Skeletal muscle cell (primary cell): ENCODE measurements at regions not wholly inside any gene's neighbourhood (a gene's known extent, or its start where the extent isn't known, plus 50 kb on each side); places are given as distances from the start of the nearest gene placed in this dataset.

ENCODE experiments used
- DNase-seq: peaks from one replicate; pipeline ENCODE4 v3.0.0-alpha.2; 2010; ENCODE audit warnings: low read depth
- H3K4me3 ChIP-seq: 2 replicates; pipeline ENCODE4 v1.5.1; 2011; ENCODE audit warnings: low read depth, mild to moderate bottlenecking, control low read depth, low read length, moderate library complexity

DNA sequence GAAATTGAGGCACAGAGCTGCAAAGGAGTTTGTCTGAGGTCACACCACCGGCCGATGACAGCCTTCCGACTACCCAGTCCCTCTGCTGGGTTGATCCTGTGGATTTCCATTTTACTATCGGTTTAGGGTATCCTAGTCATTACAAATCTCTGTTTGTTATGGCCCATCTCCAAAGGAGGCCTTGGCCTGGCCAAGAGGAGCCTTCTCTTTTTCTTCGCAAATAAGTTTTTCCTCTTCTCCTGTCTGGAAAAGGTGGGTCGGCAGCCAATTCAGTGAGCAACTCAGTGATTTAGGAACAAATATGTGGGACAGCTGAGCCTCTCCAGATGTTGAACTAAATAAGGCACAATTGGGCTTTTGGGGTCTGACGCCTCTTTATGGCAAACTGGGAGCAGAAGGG, 169.2 kb upstream of the RBPJ start:
- no peak overlapping the region for H3K4me3 ChIP-seq
- DNase-seq: no peak

DNA sequence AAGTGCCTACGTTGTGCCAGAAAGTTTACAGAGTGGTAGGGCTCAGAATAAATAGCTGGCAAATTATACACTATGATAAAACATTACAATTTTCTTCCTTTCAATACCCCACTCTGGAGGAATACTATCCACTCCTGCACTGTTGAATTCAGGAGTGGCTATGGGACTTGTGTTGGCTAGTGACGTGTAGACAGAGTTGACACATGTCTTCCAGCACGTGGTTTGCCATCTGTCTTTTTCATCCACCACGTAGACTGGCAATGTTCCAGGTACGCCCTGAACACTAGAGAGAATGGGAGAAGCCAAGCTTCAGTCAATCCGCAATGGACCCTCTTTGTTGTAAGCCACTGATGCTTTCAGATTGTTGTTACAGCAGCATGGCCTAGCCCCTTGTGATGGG, 168.8 kb upstream of the RBPJ start:
- no peak for DNase-seq
- no peak overlapping the region for H3K4me3 ChIP-seq

DNA sequence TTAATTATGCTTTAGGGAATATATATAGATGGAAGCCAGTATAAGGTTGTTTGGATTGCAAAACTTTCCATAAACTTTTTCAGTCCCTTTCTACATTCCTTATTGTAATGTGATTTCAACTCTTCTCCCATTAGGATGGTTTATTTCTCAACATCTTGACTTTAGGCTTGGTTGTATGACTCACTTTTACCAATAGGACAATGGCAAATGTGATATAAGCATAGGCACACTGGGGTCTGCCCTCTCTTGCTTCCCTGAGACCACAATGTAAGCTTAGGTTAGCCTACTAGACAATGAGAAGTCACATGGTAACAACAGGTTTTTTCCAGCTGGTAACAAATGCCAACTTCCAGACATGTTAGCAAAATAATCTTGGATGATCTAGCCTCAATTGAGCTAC, 163.3 kb upstream of the RBPJ start:
- no peak for DNase-seq
- no peak overlapping the region for H3K4me3 ChIP-seq

DNA sequence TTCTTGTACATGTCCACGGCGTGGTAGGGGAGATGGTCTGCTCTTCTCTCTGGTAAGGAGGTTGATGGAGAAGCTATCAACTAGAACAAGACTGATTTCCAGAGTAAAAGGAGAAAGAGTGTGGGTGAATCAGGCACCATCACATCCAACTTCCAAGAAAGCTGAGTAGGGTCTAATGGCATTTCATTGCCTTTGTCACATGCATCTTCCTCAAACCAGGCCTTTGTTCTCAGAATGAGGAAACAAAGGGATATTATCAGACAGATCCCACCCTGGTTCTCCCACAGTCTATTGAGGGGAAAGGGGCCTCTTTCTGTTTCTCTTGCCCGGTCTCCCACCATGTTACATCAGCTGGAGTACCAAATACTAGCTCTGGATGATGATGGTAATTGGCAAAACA, 160.2 kb upstream of the RBPJ start:
- no peak for DNase-seq
- H3K4me3 ChIP-seq: no peak overlapping the region

DNA sequence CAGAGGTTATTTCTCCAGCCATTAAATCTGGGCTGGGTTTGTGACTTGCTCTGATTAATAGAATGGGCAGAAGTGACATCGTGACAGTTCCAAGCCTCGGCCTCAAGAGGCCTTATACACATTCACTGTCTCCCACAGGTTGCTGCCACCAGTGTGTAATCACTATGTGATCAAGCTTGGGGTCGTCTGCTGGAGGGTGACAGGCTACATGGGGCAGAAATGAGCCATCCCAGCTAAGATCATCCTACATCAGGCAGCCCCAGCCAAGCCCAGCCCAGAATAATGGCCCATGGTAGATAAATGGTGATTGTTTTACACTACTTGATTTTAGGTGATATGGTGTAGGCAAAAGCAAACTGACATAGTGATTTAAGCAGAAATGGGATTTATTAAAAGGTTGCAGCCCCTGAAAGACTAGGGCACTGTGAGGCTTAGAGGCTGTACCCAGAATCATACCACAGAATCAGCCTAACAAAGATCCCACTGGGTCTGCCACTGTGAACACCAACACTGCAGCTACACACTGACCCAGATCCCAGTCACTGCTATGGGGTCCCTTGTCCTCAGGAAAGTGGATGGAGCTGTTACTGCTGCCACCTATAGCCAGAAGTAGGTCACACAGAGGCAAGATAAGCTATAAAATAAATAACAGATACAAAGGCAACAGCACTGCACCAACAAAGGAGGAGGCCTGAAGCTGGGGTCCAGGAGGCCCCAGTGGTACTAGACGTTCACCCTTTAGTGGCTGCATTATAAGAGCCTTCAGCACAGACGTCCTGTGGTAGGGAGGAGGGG, 159.6 kb upstream of the RBPJ start:
- no peak for DNase-seq

DNA sequence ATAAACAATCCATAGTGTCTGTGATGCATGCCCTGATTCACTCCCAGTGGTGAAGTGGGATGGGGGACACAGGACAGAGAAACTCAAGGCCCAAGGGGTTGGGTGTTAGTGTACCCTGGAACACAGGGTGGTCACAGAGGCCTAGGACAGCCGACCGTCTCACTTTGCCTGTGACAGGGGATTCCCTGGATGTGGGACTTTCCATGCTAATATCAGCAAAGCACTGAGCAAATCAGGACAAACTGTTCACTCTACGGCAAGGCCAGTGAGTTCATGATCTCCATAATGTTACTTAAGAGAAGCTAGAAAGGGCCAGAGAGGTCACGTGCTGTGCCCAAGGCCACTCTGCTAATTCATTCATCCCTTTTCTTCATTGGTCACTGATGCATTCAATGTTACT, 158.7 kb upstream of the RBPJ start:
- no peak for DNase-seq
- no peak overlapping the region for H3K4me3 ChIP-seq

More for the DNA sequence above, 159.6 kb upstream of the RBPJ start:
- no peak overlapping the region for H3K4me3 ChIP-seq

DNA sequence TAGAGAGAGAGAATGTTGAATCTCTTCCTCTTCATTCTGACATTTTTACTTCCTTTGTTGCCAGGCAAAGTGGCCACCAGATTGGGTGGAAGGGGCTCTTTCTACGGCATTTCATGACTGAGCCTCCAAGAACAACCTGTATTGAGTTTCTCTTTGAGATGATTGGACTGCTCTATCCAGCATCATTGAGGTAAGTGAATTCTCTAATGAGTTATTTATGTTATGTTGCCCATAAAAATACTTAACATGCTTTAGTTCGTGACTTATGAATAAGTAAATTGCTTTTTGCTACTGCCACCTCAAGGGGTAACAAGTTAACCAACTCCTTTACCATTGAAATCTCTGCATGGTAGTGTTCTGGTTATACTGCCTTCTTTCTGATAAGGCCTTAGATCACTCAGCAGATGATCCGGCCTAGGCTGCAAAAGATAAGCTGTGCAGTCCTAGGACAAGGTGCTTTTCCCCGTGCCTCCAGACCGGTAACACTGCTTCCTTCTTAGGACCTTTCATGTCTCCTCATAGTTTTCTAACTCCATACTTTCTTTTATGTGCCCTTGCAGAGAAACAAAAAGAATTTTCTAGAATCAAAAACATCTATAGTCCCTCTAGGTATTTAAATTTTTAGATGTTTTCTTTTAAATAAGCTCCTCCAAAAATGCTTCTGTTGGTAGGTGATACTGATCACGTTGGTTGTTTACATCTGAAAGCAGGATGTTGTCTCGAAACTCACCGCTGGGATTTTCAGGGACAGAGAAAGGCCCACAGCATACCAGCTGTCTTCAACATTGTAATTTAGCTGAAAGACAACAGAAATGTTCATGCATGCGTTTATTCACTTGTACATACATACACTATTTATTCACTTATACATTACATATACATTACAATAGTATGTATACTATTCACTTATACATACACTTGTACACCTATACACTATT, 157.1 kb upstream of the RBPJ start:
- no peak overlapping the region for H3K4me3 ChIP-seq
- no peak for DNase-seq

DNA sequence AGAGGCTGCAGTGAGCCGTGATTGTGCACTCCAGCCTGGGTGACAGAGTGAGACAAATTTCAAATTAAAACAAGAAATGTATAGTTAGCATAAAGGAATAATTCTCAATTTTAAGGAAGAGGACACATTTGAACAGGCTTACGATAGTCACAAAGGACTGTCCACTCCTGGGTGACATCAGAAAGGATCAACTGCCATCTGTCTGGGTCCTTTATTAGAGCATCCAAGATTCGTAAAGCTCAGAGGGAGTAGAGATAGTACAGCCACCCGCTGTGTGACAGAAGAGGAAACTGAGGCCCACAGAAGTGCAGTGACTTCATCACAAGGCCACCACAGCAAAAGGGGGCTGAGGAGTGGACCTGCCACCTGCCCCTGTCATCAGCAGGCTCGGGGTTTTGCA, 149.3 kb upstream of the RBPJ start:
- H3K4me3 ChIP-seq: no peak overlapping the region
- DNase-seq: no peak

DNA sequence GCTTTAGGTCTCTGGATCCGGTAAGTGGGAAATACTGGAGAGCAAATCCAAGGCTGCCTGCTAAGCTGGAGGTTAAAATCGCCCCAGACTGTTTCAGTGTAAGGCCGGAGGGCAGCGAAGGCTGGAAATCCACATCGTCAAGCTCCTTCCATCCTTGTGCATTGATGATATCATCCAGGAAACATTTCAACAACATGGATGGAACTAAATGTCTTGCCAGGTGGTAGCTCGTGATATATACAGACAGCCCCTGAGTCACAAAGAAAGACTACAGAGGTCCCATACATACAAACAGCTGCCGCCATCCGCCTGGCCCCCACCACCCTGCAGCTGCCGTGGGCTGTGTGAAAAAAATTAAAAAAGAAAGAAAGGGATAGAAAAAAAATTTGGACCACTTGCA, 148.9 kb upstream of the RBPJ start:
- DNase-seq: peak; percentile 95
- no peak overlapping the region for H3K4me3 ChIP-seq

DNA sequence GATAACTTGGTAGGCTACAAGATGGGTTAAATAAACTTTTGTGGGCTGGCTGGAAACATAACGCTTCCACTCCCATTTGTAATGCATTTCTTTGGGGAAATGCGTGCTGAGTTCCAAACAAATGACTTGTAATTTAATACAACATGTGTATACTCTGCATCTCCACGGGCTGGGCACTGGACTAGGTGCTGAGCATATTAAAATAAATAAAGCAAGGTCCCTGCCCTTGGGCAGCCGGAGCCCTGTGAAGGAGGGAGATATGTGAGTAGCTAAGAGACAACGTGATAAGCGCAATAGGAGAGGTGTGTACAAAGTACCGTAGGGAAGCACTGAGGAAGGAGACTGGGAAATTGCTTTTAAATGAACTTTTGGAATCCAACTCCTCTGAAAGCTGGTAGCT, 147.2 kb upstream of the RBPJ start:
- no peak overlapping the region for H3K4me3 ChIP-seq
- peak; percentile 21 for DNase-seq

DNA sequence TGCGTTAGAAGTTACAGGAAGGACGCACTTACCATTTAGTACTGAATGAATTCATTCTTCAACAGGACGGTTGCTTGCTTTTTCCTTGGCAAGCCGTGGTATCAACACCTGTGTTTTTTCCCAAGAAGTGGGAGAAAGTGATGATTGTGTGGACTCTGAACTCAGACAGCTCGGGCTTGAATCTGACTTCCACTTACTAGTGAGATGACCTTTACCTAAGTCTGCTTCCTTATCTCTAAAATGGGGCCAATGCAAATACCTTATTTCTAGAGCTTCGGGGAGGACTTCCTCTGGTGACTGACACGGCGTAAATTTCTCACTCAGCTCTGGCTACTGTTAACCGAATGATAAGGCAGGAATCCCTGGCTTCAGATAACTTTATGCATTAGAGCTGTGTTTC, 146.8 kb upstream of the RBPJ start:
- no peak for DNase-seq
- H3K4me3 ChIP-seq: no peak overlapping the region

DNA sequence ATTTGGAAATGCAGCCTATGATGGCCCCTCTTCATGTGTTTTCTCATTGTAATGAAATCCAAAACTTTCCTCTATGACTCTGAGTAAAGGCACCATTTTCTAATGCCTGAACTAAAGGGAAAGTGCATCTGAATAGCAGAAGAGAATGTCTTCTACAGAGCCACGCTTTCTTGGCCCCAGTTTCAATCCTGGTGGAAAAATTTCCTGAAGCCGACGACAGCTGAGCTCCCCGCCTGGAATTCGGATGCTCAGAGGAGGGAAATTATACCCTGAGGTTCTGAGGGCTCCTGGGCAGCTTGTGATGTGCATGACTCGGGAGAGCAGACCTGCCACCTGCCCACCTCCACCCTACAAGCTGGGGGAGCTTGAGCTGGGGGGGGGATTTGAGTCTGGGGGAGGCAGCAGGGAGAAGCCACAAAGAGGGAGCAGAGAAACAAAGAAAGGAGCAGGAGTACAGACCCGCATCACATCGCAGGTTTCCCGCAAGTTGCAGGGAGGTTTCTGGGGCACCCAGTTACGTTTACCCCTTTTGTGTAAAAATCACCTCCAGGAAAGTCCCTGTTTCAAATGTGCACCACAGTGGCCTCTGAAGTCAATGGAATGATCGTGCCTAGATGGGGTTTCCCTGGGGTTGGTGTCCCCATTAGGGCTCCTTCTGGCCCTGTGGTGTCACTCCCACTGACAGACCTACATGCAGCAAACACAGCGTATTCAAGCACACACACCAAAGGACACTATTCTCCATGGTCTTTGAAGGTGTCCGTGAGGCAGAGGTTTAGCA, 145.6 kb upstream of the RBPJ start:
- no peak overlapping the region for H3K4me3 ChIP-seq
- no peak for DNase-seq

DNA sequence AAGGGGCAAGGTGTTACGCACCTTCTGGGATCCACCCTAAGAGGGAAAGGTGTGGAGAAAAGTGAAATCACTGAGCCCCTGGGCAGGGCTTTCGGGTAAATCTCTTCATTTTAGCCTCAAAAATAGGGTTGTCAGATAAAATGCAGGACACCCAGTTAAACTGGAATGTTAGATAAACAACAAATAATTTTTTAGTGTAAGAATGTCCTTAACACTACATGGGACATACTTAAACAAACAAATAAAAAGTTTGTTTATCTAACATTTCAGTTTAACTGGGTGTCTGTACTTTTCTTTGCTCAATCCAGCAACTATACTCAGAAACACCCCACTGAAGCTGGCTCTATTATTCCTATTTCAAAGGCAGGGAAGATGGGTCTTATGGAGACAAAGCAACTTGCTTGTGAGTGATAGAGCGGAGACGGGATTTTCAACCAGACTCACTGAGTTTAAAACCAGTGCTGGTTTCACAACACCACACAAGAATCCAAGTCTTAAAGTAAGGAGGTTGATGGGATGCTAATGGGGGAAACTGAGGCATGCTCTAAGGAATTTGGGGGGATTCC, 144.8 kb upstream of the RBPJ start:
- no peak overlapping the region for H3K4me3 ChIP-seq
- DNase-seq: no peak

DNA sequence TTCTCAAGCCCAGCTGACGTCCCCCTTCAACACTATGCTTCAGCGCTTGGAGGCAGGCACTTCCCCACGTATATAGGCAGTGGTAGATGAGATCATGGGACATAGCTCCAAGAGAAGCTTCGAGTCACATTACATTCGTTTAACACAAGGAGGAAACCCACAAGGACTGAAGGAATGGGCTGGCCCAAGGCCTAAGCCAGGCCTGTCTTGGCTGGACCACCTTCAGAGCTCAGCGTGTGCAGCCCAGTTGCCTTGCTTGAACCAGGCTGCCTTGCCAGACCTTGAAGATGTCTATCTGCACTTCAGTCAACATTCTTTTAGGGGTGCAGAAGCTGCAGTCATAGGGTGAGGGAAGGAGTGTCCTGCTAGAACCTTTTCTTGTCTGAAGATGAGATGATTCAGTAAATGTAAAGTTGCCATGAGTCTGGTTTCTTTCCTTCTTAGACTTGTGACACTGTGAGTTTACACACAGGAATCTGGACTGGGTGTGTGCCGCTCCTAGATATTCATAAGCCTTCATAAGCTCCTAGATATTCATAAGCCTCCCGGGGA, 144.1 kb upstream of the RBPJ start:
- no peak overlapping the region for H3K4me3 ChIP-seq
- DNase-seq: peak; percentile 81

DNA sequence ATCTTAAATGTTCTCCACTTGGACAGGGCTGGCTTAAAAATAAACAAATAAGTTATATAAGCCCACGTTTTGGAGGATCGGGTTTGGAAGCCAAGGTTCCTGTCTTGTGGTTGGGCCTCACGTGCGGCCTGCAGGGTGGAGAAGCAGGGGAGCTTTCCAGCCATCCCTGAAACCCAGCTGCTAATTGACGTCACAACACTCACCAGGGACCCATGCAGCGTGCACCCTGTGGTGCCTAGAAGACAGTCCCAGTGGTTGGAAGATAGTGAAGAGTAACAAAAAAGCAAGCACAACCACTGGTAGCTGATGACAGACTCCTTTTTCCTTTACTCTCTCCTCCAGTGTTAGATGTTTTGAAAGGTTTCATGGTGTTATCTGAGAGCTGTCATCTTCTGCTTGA, 142.0 kb upstream of the RBPJ start:
- DNase-seq: no peak
- H3K4me3 ChIP-seq: no peak overlapping the region

DNA sequence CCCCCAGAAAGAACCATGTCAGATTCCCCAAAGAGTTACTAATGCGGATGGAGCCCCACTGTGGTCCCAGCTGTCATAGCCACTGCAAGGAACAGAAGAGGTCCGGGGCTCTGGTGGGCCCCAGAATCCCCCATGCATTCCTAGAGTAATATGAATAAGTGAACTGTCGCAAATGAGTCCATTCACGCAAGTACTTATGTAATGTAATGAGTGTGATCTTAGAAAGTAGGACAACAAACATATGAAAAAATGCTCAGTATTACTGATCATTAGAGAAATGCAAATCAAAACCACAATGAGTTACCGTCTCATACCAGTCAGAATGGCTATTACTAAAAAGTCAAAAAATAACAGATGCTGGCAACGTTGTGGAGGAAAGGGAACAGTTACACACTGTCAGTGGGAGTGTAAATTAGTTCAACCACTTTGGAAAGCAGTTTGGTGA, 141.5 kb upstream of the RBPJ start:
- H3K4me3 ChIP-seq: no peak overlapping the region
- DNase-seq: no peak

DNA sequence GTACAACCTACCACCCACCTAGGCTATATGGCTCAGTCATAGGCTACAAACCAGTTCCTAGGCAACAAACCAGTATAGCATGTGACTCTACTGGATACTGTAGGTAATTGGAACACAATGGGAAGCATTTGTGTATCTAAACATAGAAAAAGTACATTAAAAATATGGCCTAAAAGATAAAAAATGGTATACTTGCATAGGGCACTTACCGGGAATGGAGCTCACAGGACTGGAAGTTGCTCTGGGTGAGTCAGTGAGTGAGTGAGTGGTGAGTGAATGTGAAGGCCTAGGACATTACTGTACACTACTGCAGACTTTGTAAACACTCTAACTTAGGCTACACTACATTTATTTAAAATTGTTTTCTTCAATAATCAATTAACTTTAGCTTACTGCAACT, 139.2 kb upstream of the RBPJ start:
- H3K4me3 ChIP-seq: no peak overlapping the region
- DNase-seq: no peak

DNA sequence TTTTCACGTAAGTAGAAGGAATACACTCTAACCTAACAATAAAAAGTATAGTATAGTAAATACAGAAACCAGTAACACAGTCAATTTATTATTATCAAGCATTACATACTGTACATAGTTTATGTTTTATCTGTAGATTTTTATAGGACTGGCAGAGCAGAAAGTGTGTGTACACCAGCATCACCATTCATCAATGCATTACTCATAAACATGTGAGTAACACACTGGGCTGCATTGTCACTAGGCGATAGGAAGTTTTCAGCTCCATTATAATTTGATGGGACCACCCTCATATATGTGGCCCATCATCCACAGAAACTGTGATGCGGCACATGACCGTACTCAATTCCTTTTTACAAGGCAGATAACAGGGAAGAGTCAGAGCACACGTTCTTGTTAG, 137.8 kb upstream of the RBPJ start:
- H3K4me3 ChIP-seq: no peak overlapping the region
- no peak for DNase-seq

DNA sequence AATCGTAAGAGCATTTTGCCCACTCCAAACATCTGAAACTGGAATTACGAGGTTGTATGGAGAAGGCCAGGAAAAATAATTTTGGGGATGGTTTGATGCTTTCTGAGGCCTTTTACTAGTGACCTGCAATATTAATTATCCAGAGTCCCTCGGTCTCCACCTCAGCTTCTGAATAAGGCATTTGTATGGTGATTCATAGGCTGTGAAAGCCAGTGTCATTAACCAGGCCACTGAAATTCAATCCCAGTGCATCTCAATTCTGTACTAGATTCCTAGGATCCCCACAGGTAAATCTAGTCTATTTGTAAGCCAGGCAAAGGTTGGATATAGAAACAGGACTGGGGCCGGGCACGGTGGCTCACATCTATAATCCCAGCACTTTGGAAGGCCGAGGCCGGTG, 135.4 kb upstream of the RBPJ start:
- no peak for DNase-seq
- no peak overlapping the region for H3K4me3 ChIP-seq
